Fibroblast of mammary gland (primary cell): ENCODE measurements at regions not wholly inside any gene's neighbourhood (a gene's known extent, or its start where the extent isn't known, plus 50 kb on each side); places are given as distances from the start of the nearest gene placed in this dataset.

Experiments
- DNase-seq: peaks from one replicate; pipeline ENCODE4 v3.0.0-alpha.2; 2010; ENCODE audit warnings: low read depth
- H3K4me3 ChIP-seq: 2 replicates; pipeline ENCODE4 v1.5.1; 2011; ENCODE audit warnings: low read depth, mild to moderate bottlenecking, low read length, moderate library complexity; ENCODE audit not compliant: control insufficient read depth
- CTCF ChIP-seq: conservative IDR thresholded peaks from 2 replicates; pipeline ENCODE4 v1.5.1; 2011; ENCODE audit warnings: low read depth, low read length, inconsistent platforms; ENCODE audit not compliant: control insufficient read depth, insufficient read depth

GRCh38 chr9:1658661-1659362 is 356.3 kb upstream of the SMARCA2 start:
- no peak overlapping the region for H3K4me3 ChIP-seq
- no peak for DNase-seq
- TF ChIP-seq CTCF = no peak

- DNase-seq = no peak
Observed at GRCh38 chr9:1659363-1659690, 355.8 kb upstream of the SMARCA2 start.

GRCh38 chr9:1668441-1668840 is 346.7 kb upstream of the SMARCA2 start:
- DNase-seq = no peak
- no peak overlapping the region for H3K4me3 ChIP-seq
- TF ChIP-seq CTCF = no peak

More at GRCh38 chr9:1659363-1659690, 355.8 kb upstream of the SMARCA2 start:
- no peak for TF ChIP-seq CTCF
- H3K4me3 ChIP-seq = no peak overlapping the region

GRCh38 chr9:1673300-1673699 is 341.8 kb upstream of the SMARCA2 start:
- H3K4me3 ChIP-seq = no peak overlapping the region
- DNase-seq = no peak
- TF ChIP-seq CTCF = no peak

- no peak for TF ChIP-seq CTCF
- DNase-seq = no peak
Observed at GRCh38 chr9:1676771-1677170, 338.4 kb upstream of the SMARCA2 start.

GRCh38 chr9:1683951-1684350 is 331.2 kb upstream of the SMARCA2 start:
- no peak for TF ChIP-seq CTCF
- no peak for DNase-seq
- H3K4me3 ChIP-seq = no peak overlapping the region

More at GRCh38 chr9:1676771-1677170, 338.4 kb upstream of the SMARCA2 start:
- H3K4me3 ChIP-seq = no peak overlapping the region

GRCh38 chr9:1698991-1699390 is 316.2 kb upstream of the SMARCA2 start:
- no peak for DNase-seq
- H3K4me3 ChIP-seq = no peak overlapping the region
- no peak for TF ChIP-seq CTCF
